ENCODE measurements at regions not wholly inside any gene's neighbourhood (a gene's known extent, or its start where the extent isn't known, plus 50 kb on each side); places are given as distances from the start of the nearest gene placed in this dataset.

DNA sequence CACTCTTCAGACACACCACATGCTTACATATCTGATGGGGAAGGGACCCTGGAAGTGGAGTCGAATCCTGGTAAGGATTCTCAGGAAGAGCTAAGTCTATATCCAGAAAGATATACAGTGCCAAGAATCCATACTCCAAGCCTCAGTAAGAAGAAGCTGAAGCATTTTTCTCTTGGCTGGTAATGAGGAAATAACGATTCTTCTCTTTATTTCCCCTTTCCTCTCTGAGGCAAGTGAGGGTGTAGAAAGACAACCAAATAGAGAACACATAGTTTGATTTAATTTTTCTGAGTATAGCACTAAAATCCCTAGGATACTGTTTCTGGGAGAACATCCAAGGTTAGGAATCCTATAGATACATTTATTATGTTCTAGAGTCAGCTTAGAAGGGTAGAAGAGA is 857.3 kb downstream of the TUSC7 start:
- no peak for ATAC-seq (ENCODE audit: poor library complexity)

GRCh38 chr3:117567382-117567781 is 857.8 kb downstream of the TUSC7 start:
- ATAC-seq (ENCODE audit: poor library complexity) (no peak), DNase-seq (peak in 1 of 14 experiments; percentile 13)
- no peaks in the 10 kb centered on the region for H3K4me1 ChIP-seq (ENCODE audit: insufficient read depth, low read length)
- H3K27me3 ChIP-seq (ENCODE audit: control insufficient read depth in 1 of 2, insufficient read depth in 2 of 2, low read length in 2 of 2): no peaks in the 10 kb centered on the region
- Mint-ChIP-seq H3K27me3 (no peaks in the 10 kb centered on the region), H3K36me3 (ENCODE audit: low read depth) (no peaks in the 10 kb centered on the region), H3K4me1 (ENCODE audit: low read depth) (no peaks in the 10 kb centered on the region), H3K4me3 (no peak overlapping the region), H3K27ac (no peak overlapping the region), H3K9me3 (peaks cover 5% of the 10 kb centered on the region)
- TF ChIP-seq CTCF (IDR thresholded peaks at IDR 0.05): no peak
- intact Hi-C loops (cut with DNase I, micrococcal nuclease): no loop called here
- POLR2A ChIA-PET: no interaction called here
- H3K4me3 ChIP-seq (ENCODE audit: low read length): no peak overlapping the region
- no peaks in the 10 kb centered on the region for H3K36me3 ChIP-seq (ENCODE audit: insufficient read depth, low read length)
- CTCF ChIA-PET: no interaction called here
- peaks cover 0 to 5% of the 10 kb centered on the region in 2 experiments for H3K9me3 ChIP-seq (ENCODE audit: control insufficient read depth in 1 of 2, insufficient read depth in 1 of 2, low read length in 2 of 2)
- H3K27ac ChIP-seq (ENCODE audit: low read depth in 1 of 2, low read length in 2 of 2): no peak overlapping the region

More for the DNA sequence above, 857.3 kb downstream of the TUSC7 start:
- no peaks in the 10 kb centered on the region for H3K36me3 ChIP-seq (ENCODE audit: insufficient read depth, low read length)
- H3K27ac ChIP-seq (ENCODE audit: low read depth in 1 of 2, low read length in 2 of 2): no peak overlapping the region
- Mint-ChIP-seq H3K9me3 (peaks cover 5% of the 10 kb centered on the region), H3K4me1 (ENCODE audit: low read depth) (no peaks in the 10 kb centered on the region), H3K27me3 (no peaks in the 10 kb centered on the region), H3K27ac (no peak overlapping the region), H3K36me3 (ENCODE audit: low read depth) (no peaks in the 10 kb centered on the region), H3K4me3 (no peak overlapping the region)
- DNase-seq: no peak
- intact Hi-C loops (cut with DNase I, micrococcal nuclease): no loop called here
- no peaks in the 10 kb centered on the region for H3K27me3 ChIP-seq (ENCODE audit: control insufficient read depth in 1 of 2, insufficient read depth in 2 of 2, low read length in 2 of 2)
- no peak for TF ChIP-seq CTCF (IDR thresholded peaks at IDR 0.05)
- no peak overlapping the region for H3K4me3 ChIP-seq (ENCODE audit: low read length)
- H3K4me1 ChIP-seq (ENCODE audit: insufficient read depth, low read length): no peaks in the 10 kb centered on the region
- peaks cover 0 to 5% of the 10 kb centered on the region in 2 experiments for H3K9me3 ChIP-seq (ENCODE audit: control insufficient read depth in 1 of 2, insufficient read depth in 1 of 2, low read length in 2 of 2)
- POLR2A ChIA-PET: no interaction called here
- CTCF ChIA-PET: no interaction called here

GRCh38 chr3:117567906-117568305 is 858.3 kb downstream of the TUSC7 start:
- Histone ChIP-seq H3K4me1 (ENCODE audit: insufficient read depth, low read length) (no peaks in the 10 kb centered on the region), H3K36me3 (ENCODE audit: insufficient read depth, low read length) (no peaks in the 10 kb centered on the region), H3K27me3 (ENCODE audit: control insufficient read depth in 1 of 2, insufficient read depth in 2 of 2, low read length in 2 of 2) (no peaks in the 10 kb centered on the region), H3K27ac (ENCODE audit: low read depth in 1 of 2, low read length in 2 of 2) (no peak overlapping the region), H3K9me3 (ENCODE audit: control insufficient read depth in 1 of 2, insufficient read depth in 1 of 2, low read length in 2 of 2) (peaks cover 0 to under 1% of the 10 kb centered on the region in 2 experiments), H3K4me3 (ENCODE audit: low read length) (no peak overlapping the region)
- Mint-ChIP-seq H3K27me3 (no peaks in the 10 kb centered on the region), H3K4me1 (ENCODE audit: low read depth) (no peaks in the 10 kb centered on the region), H3K27ac (no peak overlapping the region), H3K36me3 (ENCODE audit: low read depth) (no peaks in the 10 kb centered on the region), H3K4me3 (no peak overlapping the region), H3K9me3 (peaks cover 5% of the 10 kb centered on the region)
- CTCF ChIA-PET: no interaction called here
- ATAC-seq (ENCODE audit: poor library complexity) (no peak), DNase-seq (no peak)
- POLR2A ChIA-PET: no interaction called here
- no peak for TF ChIP-seq CTCF (IDR thresholded peaks at IDR 0.05)
- intact Hi-C loops (cut with DNase I, micrococcal nuclease): no loop called here

Data from CD4-positive, alpha-beta T cell (primary cell).